H9 (cell line): ENCODE measurements at regions not wholly inside any gene's neighbourhood (a gene's known extent, or its start where the extent isn't known, plus 50 kb on each side); places are given as distances from the start of the nearest gene placed in this dataset.

Experiments
- DNase-seq: peaks from one replicate; pipeline ENCODE4 v3.0.0-alpha.2; 2017
- H2AFZ ChIP-seq: one replicate; pipeline ENCODE4 v1.6.1; 2013; ENCODE audit warnings: mild to moderate bottlenecking, low read length, control low read depth, moderate library complexity
- H2AK5ac ChIP-seq: 2 replicates; pipeline ENCODE4 v1.6.1; 2013; ENCODE audit warnings: low read length, control low read depth, mixed read lengths; ENCODE audit not compliant: insufficient read length
- H2BK120ac ChIP-seq: one replicate; pipeline ENCODE4 v1.6.1; 2013; ENCODE audit warnings: low read depth, mild to moderate bottlenecking, low read length, control low read depth, inconsistent platforms; ENCODE audit not compliant: poor library complexity, severe bottlenecking
- H2BK12ac ChIP-seq: 2 replicates; pipeline ENCODE4 v1.6.1; 2013; ENCODE audit warnings: low read length, control low read depth, mixed read lengths, low read depth; ENCODE audit not compliant: insufficient read length
- H2BK15ac ChIP-seq: 2 replicates; pipeline ENCODE4 v1.6.1; 2013; ENCODE audit warnings: low read depth, low read length, control low read depth
- H2BK20ac ChIP-seq: one replicate; pipeline ENCODE4 v1.6.1; 2013; ENCODE audit warnings: low read depth, mild to moderate bottlenecking, low read length, control low read depth, inconsistent platforms; ENCODE audit not compliant: poor library complexity, severe bottlenecking
- H2BK5ac ChIP-seq: 2 replicates; pipeline ENCODE4 v1.6.1; 2013; ENCODE audit warnings: low read length, control low read depth, mixed read lengths; ENCODE audit not compliant: insufficient read length
- H3K14ac ChIP-seq: 2 replicates; pipeline ENCODE4 v1.6.1; 2013; ENCODE audit warnings: low read length, control low read depth; ENCODE audit not compliant: insufficient read depth
- H3K18ac ChIP-seq: 2 replicates; pipeline ENCODE4 v1.6.1; 2013; ENCODE audit warnings: low read depth, mild to moderate bottlenecking, mixed read lengths, low read length, control low read depth; ENCODE audit not compliant: insufficient read length
- H3K23ac ChIP-seq: 2 replicates; pipeline ENCODE4 v1.6.1; 2013; ENCODE audit warnings: low read length, control low read depth, mixed read lengths, low read depth; ENCODE audit not compliant: insufficient read length
- H3K23me2 ChIP-seq: 2 replicates; pipeline ENCODE4 v1.6.1; 2013; ENCODE audit warnings: low read depth, mild to moderate bottlenecking, mixed read lengths, low read length, control low read depth; ENCODE audit not compliant: insufficient read length, poor library complexity, severe bottlenecking
- H3K27ac ChIP-seq: 2 replicates; pipeline ENCODE4 v1.5.1; 2013; ENCODE audit warnings: low read length, control low read depth, mixed read lengths, low read depth; ENCODE audit not compliant: insufficient read length
- H3K27me3 ChIP-seq: 2 replicates; pipeline ENCODE4 v1.6.1; 2013; ENCODE audit warnings: low read length, control low read depth, inconsistent platforms; ENCODE audit not compliant: insufficient read depth
- H3K4ac ChIP-seq: 2 replicates; pipeline ENCODE4 v1.6.1; 2013; ENCODE audit warnings: low read depth, mild to moderate bottlenecking, control low read depth, inconsistent platforms, low read length, moderate library complexity
- H3K4me1 ChIP-seq: 2 replicates; pipeline ENCODE4 v1.6.1; 2013; ENCODE audit warnings: low read length, control low read depth, inconsistent platforms; ENCODE audit not compliant: insufficient read depth
- H3K4me2 ChIP-seq: 2 replicates; pipeline ENCODE4 v1.6.1; 2013; ENCODE audit warnings: low read length, control low read depth, mixed read lengths; ENCODE audit not compliant: insufficient read length, insufficient read depth
- H3K56ac ChIP-seq: 2 replicates; pipeline ENCODE4 v1.6.1; 2013; ENCODE audit warnings: low read depth, mild to moderate bottlenecking, mixed read lengths, low read length, control low read depth; ENCODE audit not compliant: insufficient read length
- H3K79me1 ChIP-seq: 2 replicates; pipeline ENCODE4 v1.6.1; 2013; ENCODE audit warnings: low read depth, mild to moderate bottlenecking, moderate library complexity, low read length, control low read depth, inconsistent platforms; ENCODE audit not compliant: insufficient read depth, poor library complexity, severe bottlenecking
- H3K79me2 ChIP-seq: 2 replicates; pipeline ENCODE4 v1.6.1; 2013; ENCODE audit warnings: low read length, control low read depth, inconsistent platforms; ENCODE audit not compliant: insufficient read depth
- H3K9ac ChIP-seq: 2 replicates; pipeline ENCODE4 v1.6.1; 2013; ENCODE audit warnings: low read length, control low read depth, mixed read lengths; ENCODE audit not compliant: insufficient read length; ENCODE audit errors: extremely low read depth
- H3K9me3 ChIP-seq: one replicate; pipeline ENCODE4 v1.6.1; 2013; ENCODE audit warnings: low read depth, low read length, inconsistent platforms; ENCODE audit not compliant: control insufficient read depth
- H3T11ph ChIP-seq: one replicate; pipeline ENCODE4 v1.6.1; 2013; ENCODE audit warnings: mild to moderate bottlenecking, low read length, control low read depth, inconsistent platforms
- H4K20me1 ChIP-seq: one replicate; pipeline ENCODE4 v1.6.1; 2013; ENCODE audit not compliant: control insufficient read depth, insufficient read length, insufficient read depth
- H4K5ac ChIP-seq: 2 replicates; pipeline ENCODE4 v1.6.1; 2013; ENCODE audit warnings: low read depth, mild to moderate bottlenecking, mixed read lengths, low read length, control low read depth; ENCODE audit not compliant: insufficient read length
- H4K8ac ChIP-seq: replicated peaks from 2 replicates; pipeline ENCODE4 v1.6.1; 2013; ENCODE audit warnings: low read length, control low read depth, mixed read lengths, low read depth; ENCODE audit not compliant: insufficient read length
- H4K91ac ChIP-seq: 2 replicates; pipeline ENCODE4 v1.6.1; 2013; ENCODE audit warnings: low read depth, mild to moderate bottlenecking, moderate library complexity, mixed read lengths, low read length, control low read depth; ENCODE audit not compliant: insufficient read length
- H3K27ac Mint-ChIP-seq, 3 experiments: 2 replicates in 2 of 3; 3 replicates in 1 of 3; pipeline ENCODE4 v1.8.0; 2020 to 2021; ENCODE audit warnings: mixed read lengths in 3 of 3, mild to moderate bottlenecking in 1 of 3, moderate library complexity in 1 of 3
- H3K27me3 Mint-ChIP-seq: 2 replicates; pipeline ENCODE4 v1.8.0; 2021; ENCODE audit warnings: low read depth, mild to moderate bottlenecking, moderate library complexity, mixed read lengths
- H3K36me3 Mint-ChIP-seq, 3 experiments: 2 replicates in 2 of 3; 3 replicates in 1 of 3; pipeline ENCODE4 v1.8.0; 2020 to 2021; ENCODE audit warnings: low read depth in 3 of 3, mixed read lengths in 3 of 3; ENCODE audit not compliant: insufficient read depth in 1 of 3
- H3K4me1 Mint-ChIP-seq, 2 experiments: 2 replicates each; pipeline ENCODE4 v1.8.0; 2020; ENCODE audit warnings: mixed read lengths in 2 of 2
- H3K4me3 Mint-ChIP-seq, 2 experiments: 2 replicates in 1 of 2; 3 replicates in 1 of 2; pipeline ENCODE4 v1.8.0; 2020 to 2021; ENCODE audit warnings: mild to moderate bottlenecking in 2 of 2, mixed read lengths in 2 of 2, moderate library complexity in 1 of 2
- H3K9me3 Mint-ChIP-seq, 2 experiments: 2 replicates in 1 of 2; 3 replicates in 1 of 2; pipeline ENCODE4 v1.8.0; 2020; ENCODE audit warnings: mild to moderate bottlenecking in 2 of 2, mixed read lengths in 2 of 2, moderate library complexity in 1 of 2
- CTCF ChIP-seq: fragments of 200-600 bp; sonication (generic); conservative IDR thresholded peaks from 3 replicates; pipeline ENCODE4 v1.8.0; 2021; ENCODE audit warnings: antibody characterized with exemption, mild to moderate bottlenecking
- WGBS: extraction: QIAGEN DNeasy Blood & Tissue Kit; methylation state at CpG from one replicate; pipeline ENCODE4 v1.1.7; 2013; ENCODE audit warnings: missing lambda C conversion rate, low lambda C conversion rate, mixed read lengths; ENCODE audit not compliant: insufficient read length; ENCODE audit errors: extremely low coverage; 5-methylcytosine and 5-hydroxymethylcytosine counted together

GRCh38 chr13:97875911-97876310 lies 77.6 kb upstream of the IPO5 start:
- H3K9me3 Mint-ChIP-seq: peaks cover 0 to 3% of the 10 kb centered on the region in 2 experiments; a peak in 2 of 5 replicates
- H3K27ac Mint-ChIP-seq: no peak overlapping the region
- no peaks in the 10 kb centered on the region for H3K79me1 ChIP-seq
- no peaks in the 10 kb centered on the region for H3K79me2 ChIP-seq
- H4K20me1 ChIP-seq: no peaks in the 10 kb centered on the region
- no peak overlapping the region for H3K4ac ChIP-seq
- no peak overlapping the region for H3K27ac ChIP-seq
- H3K14ac ChIP-seq: no peak overlapping the region
- no peak overlapping the region for H3K4me2 ChIP-seq
- no peak for TF ChIP-seq CTCF
- no peak overlapping the region for H2BK12ac ChIP-seq
- no peak overlapping the region for H2BK120ac ChIP-seq
- no peaks in the 10 kb centered on the region for H3K27me3 ChIP-seq
- peaks cover 17% of the 10 kb centered on the region; the same call in 1 of the 2 replicates for H3K4me1 ChIP-seq
- H4K5ac ChIP-seq: no peak overlapping the region
- no peaks in the 10 kb centered on the region for H3K9me3 ChIP-seq
- H3K4me3 Mint-ChIP-seq: no peak overlapping the region
- H3T11ph ChIP-seq: no peak overlapping the region
- no peak overlapping the region for H2AK5ac ChIP-seq
- H3K36me3 Mint-ChIP-seq: no peaks in the 10 kb centered on the region; a peak in 1 of 7 replicates
- H3K27me3 Mint-ChIP-seq: peaks cover 6% of the 10 kb centered on the region
- H3K23me2 ChIP-seq: no peaks in the 10 kb centered on the region
- H4K91ac ChIP-seq: no peak overlapping the region
- no CpG with 5 or more reads among the region's 7 CpGs for WGBS
- peaks cover 24 to 27% of the 10 kb centered on the region in 2 experiments for H3K4me1 Mint-ChIP-seq
- H2BK5ac ChIP-seq: no peak overlapping the region
- H3K23ac ChIP-seq: no peak overlapping the region
- H3K9ac ChIP-seq: no peak overlapping the region
- no peak overlapping the region for H4K8ac ChIP-seq
- H2AFZ ChIP-seq: no peak overlapping the region
- H3K56ac ChIP-seq: no peak overlapping the region
- DNase-seq: no peak
- H3K18ac ChIP-seq: no peak overlapping the region
- no peak overlapping the region for H2BK15ac ChIP-seq
- H2BK20ac ChIP-seq: no peak overlapping the region
